SU-DHL-6 (cell line): ENCODE measurements at regions not wholly inside any gene's neighbourhood (a gene's known extent, or its start where the extent isn't known, plus 50 kb on each side); places are given as distances from the start of the nearest gene placed in this dataset.

Experiments used
- CTCF ChIP-seq: fragments of 200-600 bp; sonication (generic); IDR thresholded peaks from one replicate; pipeline ENCODE4 v1.5.1; 2017; ENCODE audit warnings: antibody characterized with exemption, mild to moderate bottlenecking, low read length, moderate library complexity; ENCODE audit not compliant: insufficient read depth, poor library complexity, severe bottlenecking
- EZH2phosphoT487 ChIP-seq: fragments of 200-600 bp; sonication (generic), shearing (Covaris generic); conservative IDR thresholded peaks from 2 replicates; pipeline ENCODE4 v1.6.1; 2018; ENCODE audit warnings: mild to moderate bottlenecking, antibody characterized with exemption, low read length, moderate library complexity, mixed read lengths

GRCh38 chr3:106103383-106103782, 234.6 kb upstream of the CBLB start:
- TF ChIP-seq CTCF (no peak), EZH2phosphoT487 (no peak)
